Heart left ventricle (tissue), 16 donors: ENCODE measurements at regions not wholly inside any gene's neighbourhood (a gene's known extent, or its start where the extent isn't known, plus 50 kb on each side); places are given as distances from the start of the nearest gene placed in this dataset.

Experiments
- ATAC-seq, 4 donors: fragments of 200-7000 bp; cut with Tn5 transposase; one replicate each; pipeline ENCODE4 v1.9.1; 2020 to 2022; ENCODE audit warnings: moderate library complexity in 4 of 4, mild to moderate bottlenecking in 3 of 4, moderate number of reproducible peaks in 1 of 4
- DNase-seq, 5 donors: peaks; one replicate each; pipeline ENCODE4 v3.0.0-alpha.2; 2020
- H3K27ac ChIP-seq, 12 donors: fragments of 200-600 bp; sonication (generic) in 4 of 12; one replicate each; pipeline versions ENCODE4 v1.5.0 to v1.8.0; 2016 to 2022; ENCODE audit warnings: mild to moderate bottlenecking in 2 of 12
- H3K27me3 ChIP-seq, 9 donors: fragments of 200-600 bp; sonication (generic) in 2 of 9; one replicate each; pipeline versions ENCODE4 v1.5.1 to v1.8.0; 2016 to 2022; ENCODE audit warnings: mild to moderate bottlenecking in 3 of 9
- H3K36me3 ChIP-seq, 9 donors: fragments of 200-600 bp; sonication (generic) in 2 of 9; one replicate each; pipeline versions ENCODE4 v1.5.0 to v1.8.0; 2018 to 2022; ENCODE audit warnings: mild to moderate bottlenecking in 2 of 9
- H3K4me1 ChIP-seq, 12 donors: fragments of 200-600 bp; sonication (generic) in 4 of 12; one replicate each; pipeline versions ENCODE4 v1.5.0 to v1.8.0; 2016 to 2022; ENCODE audit warnings: mild to moderate bottlenecking in 3 of 12
- H3K4me3 ChIP-seq, 12 donors: fragments of 200-600 bp; sonication (generic) in 4 of 12; one replicate each; pipeline versions ENCODE4 v1.5.0 to v1.8.0; 2017 to 2022; ENCODE audit warnings: mild to moderate bottlenecking in 9 of 12, moderate library complexity in 4 of 12
- H3K9me3 ChIP-seq, 12 donors: fragments of 200-600 bp; sonication (generic) in 4 of 12; one replicate each; pipeline versions ENCODE4 v1.5.0 to v1.8.0; 2016 to 2022; ENCODE audit warnings: mild to moderate bottlenecking in 1 of 12
- CTCF ChIP-seq, 12 donors: fragments of 200-600 bp; sonication (generic) in 4 of 12; IDR thresholded peaks; one replicate each; pipeline versions ENCODE4 v1.5.0 to v1.8.0; 2018 to 2022; ENCODE audit warnings: antibody characterized with exemption in 12 of 12, mild to moderate bottlenecking in 5 of 12
- POLR2A ChIP-seq, 2 donors: fragments of 450-650 bp; IDR thresholded peaks; one replicate each; pipeline ENCODE4 v1.6.1; 2017; ENCODE audit warnings: antibody characterized with exemption in 2 of 2, mild to moderate bottlenecking in 2 of 2, moderate library complexity in 2 of 2
- WGBS, 4 donors: extraction: QIAGEN DNeasy Blood & Tissue Kit in 2 of 4; methylation state at CpG; one replicate each; pipeline versions ENCODE4 v1.1.5 to v1.1.7; 2013 to 2018; 5-methylcytosine and 5-hydroxymethylcytosine counted together
- intact Hi-C, 10 donors: fragments of 100-400 bp; cut with DNase I; formaldehyde crosslinking; loops; one replicate each; pipeline versions ENCODE4 v1.11.1 to v1.14.2; 2022
- donor health status: ischemic (EF 13 %, LVEDD 7.1; RV severe dilation, severe dysfunction).
- donor health status: healthy with polysubstance abuse.
- donor health status: DM: no; HTN: yes; CAD: no.
- donor health status: DM: no; HTN: no; CAD: no.
- donor health status: ischemic (EF 25% LVEDD 6.9; RV normal size, moderate dysfunction).
- donor health status: ischemic (EF 25% LVEDD 5.7; RV mildly dilated, moderate dysfunction).
- donor health status: healthy.
- donor health status: DM: yes; HTN: yes; CAD: no.
- donor health status: ischemic (EF 35%, LVEDD 5.7; RV mildly dilated, moderate dysfunction).
- donor health status: nonischemic (EF 11% LVEDD 7.7; RV severe dilation, severe dysfunction).
- donor health status: DM: yes; HTN: yes; CAD: no.
- donor health status: PGD.
- donor health status: ischemic (EF 29% LVEDD 5.4; RV normal size, mild dysfunction).
- donor health status: nonischemic (EF 23%, LVEDD 6.1; RV moderate dilation, normal function).

GRCh38 chr6:113411011-113411410 lies 446.1 kb upstream of the MARCKS start:
- H3K36me3 ChIP-seq: no peaks in the 10 kb centered on the region
- no peak overlapping the region for H3K4me3 ChIP-seq
- H3K27me3 ChIP-seq: no peaks in the 10 kb centered on the region
- no peak overlapping the region for H3K27ac ChIP-seq
- intact Hi-C loops: loop anchor here in 8 of 10 donors (5.0 to 10.0 kb wide), 4 partner anchors 324 to 636 kb away; partner anchors contain the start of gene MARCKS (in 7 of the 8)
- TF ChIP-seq POLR2A (IDR thresholded peaks at IDR 0.05) (no peak), CTCF (IDR thresholded peaks at IDR 0.05) (no peak)
- H3K9me3 ChIP-seq: peaks cover 0 to 7% (median 0%) of the 10 kb centered on the region in 12 donors
- H3K4me1 ChIP-seq: peaks cover 0 to 14% (median 0%) of the 10 kb centered on the region in 12 donors
- ATAC-seq: peak in 1 of 4 donors; percentile 45
- no peak for DNase-seq

- Histone ChIP-seq H3K27ac (no peak overlapping the region), H3K4me3 (no peak overlapping the region), H3K4me1 (peaks cover 0 to 14% (median 0%) of the 10 kb centered on the region in 12 donors), H3K36me3 (no peaks in the 10 kb centered on the region), H3K9me3 (peaks cover 0 to 4% (median 0%) of the 10 kb centered on the region in 12 donors), H3K27me3 (no peaks in the 10 kb centered on the region)
- ATAC-seq (no peak), DNase-seq (no peak)
- intact Hi-C loops: loop anchor here in 8 of 10 donors (5.0 to 10.0 kb wide), 4 partner anchors 322 to 638 kb away; partner anchors contain the start of gene MARCKS (in 7 of the 8)
- no peak for TF ChIP-seq POLR2A (IDR thresholded peaks at IDR 0.05)
- no peak for TF ChIP-seq CTCF (IDR thresholded peaks at IDR 0.05)
- WGBS, 4 donors: 96 to 99% (median 98%) methylated on average over 1 of the region's 1 CpG
Observed at GRCh38 chr6:113412589-113413357, 444.4 kb upstream of the MARCKS start.

GRCh38 chr6:113414511-113414910 lies 442.6 kb upstream of the MARCKS start:
- intact Hi-C loops: loop anchor here in 8 of 10 donors (1.0 to 10.0 kb wide), 5 partner anchors 320 to 640 kb away; partner anchors contain the start of gene MARCKS (in 7 of the 8)
- Histone ChIP-seq H3K4me1 (peaks cover 0 to 14% (median 0%) of the 10 kb centered on the region in 12 donors), H3K27me3 (no peaks in the 10 kb centered on the region), H3K9me3 (no peaks in the 10 kb centered on the region), H3K36me3 (no peaks in the 10 kb centered on the region), H3K4me3 (no peak overlapping the region), H3K27ac (no peak overlapping the region)
- ATAC-seq: peak in 3 of 4 donors; percentile 70 to 84 (median 81)
- TF ChIP-seq CTCF (IDR thresholded peaks at IDR 0.05) (peak; percentile 21 to 69 (median 53)), POLR2A (IDR thresholded peaks at IDR 0.05) (no peak)
- WGBS, 4 donors: 28 to 51% (median 32%) methylated on average over 3 of the region's 3 CpGs
- DNase-seq: peak in 4 of 5 donors; percentile 19 to 42 (median 34)

- no peak overlapping the region for H3K4me3 ChIP-seq
- 73 to 94% (median 82%) methylated on average over 1 of the region's 1 CpG for WGBS, 4 donors
- ATAC-seq (no peak), DNase-seq (peak in 1 of 5 donors; percentile 24)
- peaks cover 0 to 7% (median 0%) of the 10 kb centered on the region in 12 donors for H3K4me1 ChIP-seq
- TF ChIP-seq POLR2A (IDR thresholded peaks at IDR 0.05) (no peak), CTCF (IDR thresholded peaks at IDR 0.05) (no peak)
- H3K27ac ChIP-seq: no peak overlapping the region
- no peaks in the 10 kb centered on the region for H3K27me3 ChIP-seq
- intact Hi-C loops: loop anchor here in 7 of 10 donors (5.0 to 10.0 kb wide), 4 partner anchors 319 to 641 kb away; partner anchors contain the start of gene MARCKS (in 6 of the 7)
- no peaks in the 10 kb centered on the region for H3K36me3 ChIP-seq
- H3K9me3 ChIP-seq: no peaks in the 10 kb centered on the region
Observed at GRCh38 chr6:113416170-113416569, 441.0 kb upstream of the MARCKS start.
